Upper lobe of right lung (tissue), 1 donor: ENCODE measurements at regions not wholly inside any gene's neighbourhood (a gene's known extent, or its start where the extent isn't known, plus 50 kb on each side); places are given as distances from the start of the nearest gene placed in this dataset.

Source experiments
- ATAC-seq: fragments of 200-7000 bp; cut with Tn5 transposase; one replicate; pipeline ENCODE4 v1.9.1; 2020; ENCODE audit warnings: mild to moderate bottlenecking, moderate library complexity
- DNase-seq: peaks from one replicate; pipeline ENCODE4 v3.0.0-alpha.2; 2020
- H3K27ac ChIP-seq: fragments of 200-600 bp; one replicate; pipeline ENCODE4 v1.8.0; 2022
- H3K27me3 ChIP-seq: fragments of 200-600 bp; one replicate; pipeline ENCODE4 v1.8.0; 2022; ENCODE audit warnings: mild to moderate bottlenecking
- H3K36me3 ChIP-seq: fragments of 200-600 bp; one replicate; pipeline ENCODE4 v1.8.0; 2022
- H3K4me1 ChIP-seq: fragments of 200-600 bp; one replicate; pipeline ENCODE4 v1.8.0; 2022
- H3K4me3 ChIP-seq: fragments of 200-600 bp; one replicate; pipeline ENCODE4 v1.8.0; 2022; ENCODE audit warnings: mild to moderate bottlenecking
- H3K9me3 ChIP-seq: fragments of 200-600 bp; one replicate; pipeline ENCODE4 v1.8.0; 2022
- CTCF ChIP-seq: fragments of 200-600 bp; IDR thresholded peaks from one replicate; pipeline ENCODE4 v1.8.0; 2022; ENCODE audit warnings: antibody characterized with exemption
- intact Hi-C: fragments of 100-400 bp; cut with DNase I; formaldehyde crosslinking; loops from one replicate; pipeline ENCODE4 v1.11.0; 2022
- donor health status: DM: no; HTN: yes; CAD: no; lungs with severe emphysema.

GRCh38 chr2:123153041-123153440, 872.0 kb upstream of the CNTNAP5 start:
- no peak overlapping the region for H3K4me3 ChIP-seq
- intact Hi-C loops = no loop called here
- ATAC-seq (no peak), DNase-seq (no peak)
- no peaks in the 10 kb centered on the region for H3K9me3 ChIP-seq
- H3K27me3 ChIP-seq = no peaks in the 10 kb centered on the region
- H3K27ac ChIP-seq = no peak overlapping the region
- no peaks in the 10 kb centered on the region for H3K36me3 ChIP-seq
- no peak for TF ChIP-seq CTCF
- H3K4me1 ChIP-seq = no peaks in the 10 kb centered on the region

- no peaks in the 10 kb centered on the region for H3K27me3 ChIP-seq
- no peak for DNase-seq
- ATAC-seq = no peak
- no peak for TF ChIP-seq CTCF
- H3K4me1 ChIP-seq = no peaks in the 10 kb centered on the region
- H3K27ac ChIP-seq = no peak overlapping the region
- no peaks in the 10 kb centered on the region for H3K36me3 ChIP-seq
- intact Hi-C loops = no loop called here
- no peaks in the 10 kb centered on the region for H3K9me3 ChIP-seq
- H3K4me3 ChIP-seq = no peak overlapping the region
Observed at GRCh38 chr2:123154195-123154594, 870.9 kb upstream of the CNTNAP5 start.

GRCh38 chr2:123157016-123157415, 868.1 kb upstream of the CNTNAP5 start:
- H3K27ac ChIP-seq = no peak overlapping the region
- DNase-seq = no peak
- intact Hi-C loops = no loop called here
- no peak for TF ChIP-seq CTCF
- no peaks in the 10 kb centered on the region for H3K36me3 ChIP-seq
- H3K4me1 ChIP-seq = no peaks in the 10 kb centered on the region
- H3K4me3 ChIP-seq = no peak overlapping the region
- H3K9me3 ChIP-seq = no peaks in the 10 kb centered on the region
- no peaks in the 10 kb centered on the region for H3K27me3 ChIP-seq
- ATAC-seq = no peak

- no peaks in the 10 kb centered on the region for H3K36me3 ChIP-seq
- no peak overlapping the region for H3K4me3 ChIP-seq
- no peak for DNase-seq
- no peaks in the 10 kb centered on the region for H3K9me3 ChIP-seq
- no peak overlapping the region for H3K27ac ChIP-seq
- H3K27me3 ChIP-seq = no peaks in the 10 kb centered on the region
- no peak for ATAC-seq
- no peaks in the 10 kb centered on the region for H3K4me1 ChIP-seq
- TF ChIP-seq CTCF = no peak
- intact Hi-C loops = no loop called here
Observed at GRCh38 chr2:123162400-123163016, 862.6 kb upstream of the CNTNAP5 start.

GRCh38 chr2:123163398-123163797, 861.7 kb upstream of the CNTNAP5 start:
- Histone ChIP-seq H3K9me3 (no peaks in the 10 kb centered on the region), H3K4me1 (no peaks in the 10 kb centered on the region), H3K4me3 (no peak overlapping the region), H3K27me3 (no peaks in the 10 kb centered on the region), H3K27ac (no peak overlapping the region), H3K36me3 (no peaks in the 10 kb centered on the region)
- intact Hi-C loops = no loop called here
- no peak for ATAC-seq
- TF ChIP-seq CTCF = no peak
- no peak for DNase-seq

GRCh38 chr2:123164216-123164615, 860.9 kb upstream of the CNTNAP5 start:
- Histone ChIP-seq H3K4me3 (no peak overlapping the region), H3K27ac (no peak overlapping the region), H3K4me1 (no peaks in the 10 kb centered on the region), H3K9me3 (no peaks in the 10 kb centered on the region), H3K27me3 (no peaks in the 10 kb centered on the region), H3K36me3 (no peaks in the 10 kb centered on the region)
- DNase-seq (no peak), ATAC-seq (no peak)
- intact Hi-C loops = no loop called here
- TF ChIP-seq CTCF = no peak
